PFSK-1 (cell line): ENCODE measurements at regions not wholly inside any gene's neighbourhood (a gene's known extent, or its start where the extent isn't known, plus 50 kb on each side); places are given as distances from the start of the nearest gene placed in this dataset.

Experiments
- FOXP2 ChIP-seq: optimal IDR thresholded peaks from 2 replicates; pipeline ENCODE3; 2011; ENCODE audit warnings: borderline replicate concordance, control low read depth, inconsistent platforms; ENCODE audit not compliant: insufficient read depth; ENCODE audit errors: extremely low read length, extremely low read depth
- POLR2AphosphoS5 ChIP-seq: IDR thresholded peaks from 2 replicates; pipeline ENCODE4 v1.6.1; 2012; ENCODE audit warnings: low read depth, mild to moderate bottlenecking, control low read depth, low read length, moderate library complexity
- REST ChIP-seq, 2 experiments: IDR thresholded peaks; 2 replicates each; pipeline versions ENCODE4 v1.6.1 to v1.8.0; 2011 to 2012; ENCODE audit warnings: low read depth in 2 of 2, low read length in 2 of 2, control low read depth in 1 of 2, inconsistent platforms in 1 of 2, mild to moderate bottlenecking in 1 of 2, moderate library complexity in 1 of 2; ENCODE audit not compliant: insufficient read depth in 1 of 2
- SIN3A ChIP-seq: IDR thresholded peaks from 2 replicates; pipeline ENCODE4 v1.6.1; 2012; ENCODE audit warnings: mild to moderate bottlenecking, low read length, moderate library complexity, borderline replicate concordance; ENCODE audit not compliant: insufficient read depth
- TAF1 ChIP-seq: IDR thresholded peaks from 2 replicates; pipeline ENCODE4 v1.6.1; 2012; ENCODE audit warnings: low read length, control low read depth, borderline replicate concordance; ENCODE audit not compliant: insufficient read depth

DNA sequence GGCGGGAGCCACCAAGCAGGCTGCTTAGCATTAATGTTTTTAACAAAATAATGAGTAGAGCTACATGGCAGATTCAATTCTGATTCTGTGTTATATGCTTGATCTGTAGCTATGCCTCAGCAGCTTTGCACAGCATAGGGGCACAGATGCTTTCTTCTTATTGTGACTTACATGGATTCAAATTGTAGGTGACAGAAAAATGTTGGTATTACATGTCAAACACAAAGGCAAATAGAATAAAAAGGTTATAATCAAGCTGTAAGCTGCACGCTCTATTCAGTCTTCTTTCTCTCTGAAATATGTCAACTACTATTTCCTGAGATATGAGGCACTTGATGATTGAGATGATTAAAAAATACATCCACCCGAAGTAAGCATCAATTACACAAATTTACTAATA, 1573.8 kb downstream of the FAM181B start:
- TF ChIP-seq TAF1 (no peak), POLR2AphosphoS5 (no peak), REST (IDR thresholded peaks at IDR 0.05; ENCODE audit: insufficient read depth in 1 of 2, low read depth in 2 of 2, low read length in 2 of 2) (no peak), SIN3A (no peak), FOXP2 (no peak)
